ENCODE measurements at regions not wholly inside any gene's neighbourhood (a gene's known extent, or its start where the extent isn't known, plus 50 kb on each side); places are given as distances from the start of the nearest gene placed in this dataset.

GRCh38 chr5:67636850-67637524 is 440.4 kb upstream of the CD180 start:
- TF ChIP-seq POLR2AphosphoS5 (IDR thresholded peaks at IDR 0.05) = no peak
- no peak for TF ChIP-seq CTCF (IDR thresholded peaks at IDR 0.05)
- no peak for TF ChIP-seq POLR2A (IDR thresholded peaks at IDR 0.05)

Data from stomach (tissue), 4 donors.